ENCODE measurements at regions not wholly inside any gene's neighbourhood (a gene's known extent, or its start where the extent isn't known, plus 50 kb on each side); places are given as distances from the start of the nearest gene placed in this dataset.

GRCh38 chr3:157581371-157581770 lies 78.2 kb upstream of the VEPH1 start:
- no peaks in the 10 kb centered on the region for H3K27me3 ChIP-seq
- H3K27ac ChIP-seq: no peak overlapping the region
- H3K36me3 ChIP-seq: no peaks in the 10 kb centered on the region
- no peak overlapping the region for H3K4me3 ChIP-seq
- 55 to 72% (median 61%) methylated on average over 5 of the region's 5 CpGs for WGBS, 3 donors
- DNase-seq: no peak
- intact Hi-C loops (cut with DNase I): no loop called here
- TF ChIP-seq EP300 (IDR thresholded peaks at IDR 0.05): no peak
- TF ChIP-seq, protein P1, sequence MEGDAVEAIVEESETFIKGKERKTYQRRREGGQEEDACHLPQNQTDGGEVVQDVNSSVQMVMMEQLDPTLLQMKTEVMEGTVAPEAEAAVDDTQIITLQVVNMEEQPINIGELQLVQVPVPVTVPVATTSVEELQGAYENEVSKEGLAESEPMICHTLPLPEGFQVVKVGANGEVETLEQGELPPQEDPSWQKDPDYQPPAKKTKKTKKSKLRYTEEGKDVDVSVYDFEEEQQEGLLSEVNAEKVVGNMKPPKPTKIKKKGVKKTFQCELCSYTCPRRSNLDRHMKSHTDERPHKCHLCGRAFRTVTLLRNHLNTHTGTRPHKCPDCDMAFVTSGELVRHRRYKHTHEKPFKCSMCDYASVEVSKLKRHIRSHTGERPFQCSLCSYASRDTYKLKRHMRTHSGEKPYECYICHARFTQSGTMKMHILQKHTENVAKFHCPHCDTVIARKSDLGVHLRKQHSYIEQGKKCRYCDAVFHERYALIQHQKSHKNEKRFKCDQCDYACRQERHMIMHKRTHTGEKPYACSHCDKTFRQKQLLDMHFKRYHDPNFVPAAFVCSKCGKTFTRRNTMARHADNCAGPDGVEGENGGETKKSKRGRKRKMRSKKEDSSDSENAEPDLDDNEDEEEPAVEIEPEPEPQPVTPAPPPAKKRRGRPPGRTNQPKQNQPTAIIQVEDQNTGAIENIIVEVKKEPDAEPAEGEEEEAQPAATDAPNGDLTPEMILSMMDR (IDR thresholded peaks at IDR 0.05): no peak
- TF ChIP-seq POLR2A (IDR thresholded peaks at IDR 0.05): no peak
- H3K4me1 ChIP-seq (ENCODE audit: insufficient read depth): no peaks in the 10 kb centered on the region
- H3K9me3 ChIP-seq: no peaks in the 10 kb centered on the region

DNA sequence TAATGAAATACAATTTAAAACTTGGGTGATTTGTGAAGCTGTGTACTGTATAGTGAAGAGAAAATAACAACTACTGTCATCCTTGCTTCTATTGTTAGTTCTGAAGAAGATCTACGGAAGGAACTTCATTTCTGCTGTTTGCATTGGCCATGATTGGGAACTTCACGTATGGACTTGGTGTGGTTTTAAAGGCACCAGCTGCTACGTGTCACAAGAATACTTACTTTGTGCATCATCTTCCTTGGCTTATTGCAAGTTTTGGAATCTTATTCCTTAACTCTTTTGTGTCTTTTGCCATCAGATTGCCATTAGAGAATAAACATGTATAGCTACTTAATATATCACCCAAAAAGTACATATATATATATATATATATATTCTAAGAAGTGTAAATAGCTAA lies 75.0 kb upstream of the VEPH1 start:
- WGBS, 3 donors: 32 to 43% (median 39%) methylated on average over 3 of the region's 3 CpGs
- Histone ChIP-seq H3K9me3 (no peaks in the 10 kb centered on the region), H3K4me3 (no peak overlapping the region), H3K36me3 (no peaks in the 10 kb centered on the region), H3K27ac (no peak overlapping the region), H3K4me1 (ENCODE audit: insufficient read depth) (no peaks in the 10 kb centered on the region), H3K27me3 (no peaks in the 10 kb centered on the region)
- DNase-seq: no peak
- intact Hi-C loops (cut with DNase I): no loop called here
- TF ChIP-seq EP300 (IDR thresholded peaks at IDR 0.05) (no peak), POLR2A (IDR thresholded peaks at IDR 0.05) (no peak)
- TF ChIP-seq, protein P1 (IDR thresholded peaks at IDR 0.05): no peak

DNA sequence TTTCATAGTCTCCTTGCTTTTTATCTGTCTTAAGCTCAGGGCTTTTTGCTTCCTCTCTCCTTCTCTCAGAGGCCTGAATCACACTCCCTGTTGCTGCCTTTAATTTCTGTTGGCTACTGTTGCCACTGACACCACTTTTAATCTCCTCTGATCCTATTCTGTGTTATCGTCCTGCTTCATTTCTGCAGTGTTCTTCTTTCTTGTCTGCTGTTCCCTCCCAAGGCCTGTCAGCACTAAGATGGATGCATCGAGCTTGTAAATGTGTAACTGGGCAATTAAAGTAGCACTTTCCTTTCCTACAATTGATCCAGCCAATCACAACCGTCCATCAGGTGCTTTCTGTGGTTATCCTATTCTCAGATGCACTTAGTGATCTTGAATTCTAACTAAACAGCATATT lies 71.3 kb upstream of the VEPH1 start:
- Histone ChIP-seq H3K27ac (no peak overlapping the region), H3K36me3 (no peaks in the 10 kb centered on the region), H3K4me3 (no peak overlapping the region), H3K9me3 (no peaks in the 10 kb centered on the region), H3K4me1 (ENCODE audit: insufficient read depth) (no peaks in the 10 kb centered on the region), H3K27me3 (no peaks in the 10 kb centered on the region)
- DNase-seq: no peak
- 42 to 51% (median 46%) methylated on average over 3 of the region's 3 CpGs for WGBS, 3 donors
- intact Hi-C loops (cut with DNase I): no loop called here
- no peak for TF ChIP-seq POLR2A (IDR thresholded peaks at IDR 0.05)
- TF ChIP-seq, protein P1 (IDR thresholded peaks at IDR 0.05): no peak
- TF ChIP-seq EP300 (IDR thresholded peaks at IDR 0.05): no peak

DNA sequence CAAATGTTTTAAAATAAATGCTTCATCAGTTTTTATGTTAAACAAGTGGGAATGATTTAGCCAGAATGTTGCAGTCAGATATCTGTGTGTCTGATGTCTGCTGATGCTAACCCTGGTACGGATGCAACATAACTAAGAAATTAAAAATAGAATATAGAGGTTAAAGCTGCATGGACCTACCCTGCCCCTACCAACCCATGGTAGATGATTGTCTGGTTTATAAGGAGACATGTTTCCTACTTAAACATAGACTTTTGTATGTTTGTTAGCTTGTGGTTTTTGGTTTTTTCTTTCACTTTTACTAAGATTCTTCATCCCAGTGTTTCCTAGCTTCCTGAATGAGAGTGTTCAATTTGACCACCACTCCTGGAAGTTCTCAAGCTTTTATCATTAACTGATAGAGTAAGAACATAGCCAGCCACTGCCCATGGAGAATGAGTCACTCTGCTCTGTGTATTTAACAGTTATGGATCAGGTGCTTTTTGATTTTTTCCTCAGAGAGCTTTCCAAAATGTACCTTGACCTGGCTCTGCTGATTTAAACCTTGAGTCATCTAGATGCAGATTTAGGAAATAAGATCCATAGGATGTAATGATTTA lies 70.7 kb upstream of the VEPH1 start:
- no peaks in the 10 kb centered on the region for H3K27me3 ChIP-seq
- WGBS, 3 donors: 40 to 67% (median 60%) methylated on average over 1 of the region's 1 CpG
- no peak overlapping the region for H3K4me3 ChIP-seq
- TF ChIP-seq, protein P1 (IDR thresholded peaks at IDR 0.05): no peak
- TF ChIP-seq EP300 (IDR thresholded peaks at IDR 0.05) (no peak), POLR2A (IDR thresholded peaks at IDR 0.05) (no peak)
- no peaks in the 10 kb centered on the region for H3K9me3 ChIP-seq
- H3K4me1 ChIP-seq (ENCODE audit: insufficient read depth): no peaks in the 10 kb centered on the region
- intact Hi-C loops (cut with DNase I): no loop called here
- no peak overlapping the region for H3K27ac ChIP-seq
- H3K36me3 ChIP-seq: no peaks in the 10 kb centered on the region
- DNase-seq: no peak
